HUES48 (cell line): ENCODE measurements at regions not wholly inside any gene's neighbourhood (a gene's known extent, or its start where the extent isn't known, plus 50 kb on each side); places are given as distances from the start of the nearest gene placed in this dataset.

Source experiments
- H3K27ac ChIP-seq: one replicate; pipeline ENCODE4 v1.7.0; 2013; ENCODE audit warnings: low read depth, low read length, inconsistent platforms
- H3K27me3 ChIP-seq: 2 replicates; pipeline ENCODE4 v1.6.1; 2013; ENCODE audit warnings: mild to moderate bottlenecking, low read length; ENCODE audit not compliant: control insufficient read depth, insufficient read depth
- H3K36me3 ChIP-seq: 2 replicates; pipeline ENCODE4 v1.6.1; 2013; ENCODE audit warnings: low read length; ENCODE audit not compliant: control insufficient read depth, insufficient read depth
- H3K4me1 ChIP-seq: 2 replicates; pipeline ENCODE4 v1.6.1; 2013; ENCODE audit warnings: mild to moderate bottlenecking, low read length; ENCODE audit not compliant: control insufficient read depth, insufficient read depth
- H3K4me3 ChIP-seq: 2 replicates; pipeline ENCODE4 v1.5.1; 2013; ENCODE audit warnings: mild to moderate bottlenecking, low read depth, low read length
- H3K9ac ChIP-seq: 2 replicates; pipeline ENCODE4 v1.6.1; 2013; ENCODE audit warnings: mild to moderate bottlenecking, low read depth, low read length, moderate library complexity
- H3K9me3 ChIP-seq: 2 replicates; pipeline ENCODE4 v1.6.1; 2013; ENCODE audit warnings: low read length; ENCODE audit not compliant: control insufficient read depth, insufficient read depth

DNA sequence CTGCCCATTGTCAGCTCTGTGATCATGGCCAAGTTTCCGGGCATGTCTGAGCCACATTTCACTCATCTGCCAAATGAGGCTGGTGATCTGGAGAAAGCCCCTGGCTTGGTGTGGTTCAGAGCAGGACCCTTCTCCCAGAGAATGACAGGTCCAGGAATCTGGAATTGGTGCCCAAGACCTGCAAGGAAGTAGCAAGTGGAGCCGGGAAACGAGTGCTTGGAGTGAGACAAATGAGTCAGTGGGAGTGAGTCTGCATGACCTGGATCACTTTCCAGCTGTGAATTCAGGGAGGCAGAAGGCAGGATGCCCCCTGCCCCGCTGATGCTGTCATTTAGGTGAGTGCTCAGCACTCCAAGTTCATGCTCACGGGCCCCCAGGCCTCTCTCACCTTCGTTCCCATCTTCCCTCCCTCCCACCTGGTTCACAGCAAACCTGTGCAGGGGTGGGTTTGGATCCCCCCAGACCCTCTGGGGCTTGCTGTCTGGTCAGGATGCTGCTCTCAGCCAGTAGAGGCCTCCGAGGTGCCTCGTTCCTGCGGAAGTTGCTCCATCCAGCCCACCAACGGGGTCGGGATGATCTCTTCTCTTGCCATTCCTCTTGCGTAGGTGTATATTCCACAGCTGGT lies 104.4 kb downstream of the INHBB start:
- Histone ChIP-seq H3K4me1 (no peaks in the 10 kb centered on the region), H3K36me3 (no peaks in the 10 kb centered on the region), H3K27ac (no peak overlapping the region), H3K9ac (no peak overlapping the region), H3K9me3 (no peaks in the 10 kb centered on the region), H3K27me3 (peaks cover 65% of the 10 kb centered on the region), H3K4me3 (no peak overlapping the region)

DNA sequence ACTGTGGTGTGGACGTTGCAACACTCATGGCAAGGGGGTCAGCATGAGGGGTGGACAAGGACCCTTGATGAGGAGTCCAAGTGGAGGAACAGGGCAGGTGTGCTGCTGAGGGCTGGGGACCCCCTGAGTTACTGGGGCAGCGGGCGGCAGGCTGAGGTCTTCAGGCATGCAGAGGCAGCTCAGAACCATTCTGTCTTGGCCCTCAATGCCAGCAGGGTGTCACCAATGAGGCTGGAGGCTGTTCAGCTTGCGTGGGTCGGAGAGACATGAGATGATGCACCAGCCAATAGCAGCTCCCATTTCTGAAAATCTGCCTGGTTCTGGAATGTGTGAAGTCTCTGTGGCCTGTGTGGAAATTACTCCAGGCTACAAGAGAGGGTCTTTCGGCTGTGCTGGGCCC lies 105.4 kb downstream of the INHBB start:
- H3K9ac ChIP-seq, result no peak overlapping the region
- H3K36me3 ChIP-seq, result no peaks in the 10 kb centered on the region
- no peak overlapping the region for H3K4me3 ChIP-seq
- no peak overlapping the region for H3K27ac ChIP-seq
- H3K27me3 ChIP-seq, result peaks cover 67% of the 10 kb centered on the region
- H3K4me1 ChIP-seq, result no peaks in the 10 kb centered on the region
- no peaks in the 10 kb centered on the region for H3K9me3 ChIP-seq

DNA sequence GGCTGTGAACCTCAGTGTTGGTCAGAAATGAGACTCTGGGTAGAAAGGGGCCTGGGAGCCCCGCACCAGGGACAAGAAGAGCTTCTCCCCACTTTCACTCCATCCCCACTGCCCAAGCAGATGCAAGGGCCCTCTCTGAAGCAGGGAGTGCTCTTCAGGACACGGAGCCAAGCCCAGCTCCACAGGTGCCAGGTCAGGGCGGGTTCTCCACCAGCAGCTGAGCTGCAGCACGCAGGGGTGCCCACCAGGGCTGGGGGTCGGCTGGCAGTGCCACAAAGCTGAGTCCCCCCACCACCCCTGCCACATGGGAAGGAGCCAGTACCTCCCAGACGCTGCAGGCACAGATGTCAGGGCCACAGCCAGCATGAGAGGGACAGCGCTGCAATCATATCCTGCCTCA lies 106.2 kb downstream of the INHBB start:
- no peaks in the 10 kb centered on the region for H3K36me3 ChIP-seq
- H3K4me3 ChIP-seq, result no peak overlapping the region
- peaks cover 67% of the 10 kb centered on the region for H3K27me3 ChIP-seq
- H3K27ac ChIP-seq, result no peak overlapping the region
- H3K4me1 ChIP-seq, result no peaks in the 10 kb centered on the region
- H3K9me3 ChIP-seq, result no peaks in the 10 kb centered on the region
- H3K9ac ChIP-seq, result no peak overlapping the region

DNA sequence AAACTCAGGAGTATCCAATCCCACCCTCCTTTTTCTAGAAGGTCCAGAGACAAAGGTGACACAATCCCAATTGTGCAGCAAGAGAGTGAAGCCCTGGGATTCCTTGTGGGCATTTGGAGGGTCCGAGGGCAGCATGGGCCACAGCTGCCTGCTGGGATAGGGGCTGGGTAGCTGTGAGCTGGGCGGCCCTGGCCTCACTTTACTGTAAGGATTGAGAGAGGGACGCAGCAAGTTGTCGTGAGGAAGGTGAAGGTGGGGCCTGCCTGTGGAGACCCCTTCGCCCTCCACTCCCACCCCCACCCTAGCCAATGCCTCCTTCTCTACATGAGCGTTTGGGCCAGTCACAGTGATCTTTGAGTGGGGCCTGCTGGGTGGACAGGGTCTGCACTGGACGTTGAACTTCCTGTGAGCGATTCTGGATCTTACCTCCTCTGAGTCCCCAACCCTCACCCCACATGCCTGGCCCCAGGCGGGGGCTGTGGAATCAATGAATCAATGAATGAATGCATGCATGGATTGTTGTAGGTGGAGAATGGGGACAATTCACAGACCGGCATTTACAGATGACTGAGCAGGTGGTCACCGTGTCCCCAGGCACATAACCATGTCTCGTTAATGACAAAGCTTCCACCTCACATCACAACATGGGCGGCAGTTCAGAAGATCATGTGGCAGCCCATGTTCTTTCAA lies 107.2 kb downstream of the INHBB start:
- Histone ChIP-seq H3K4me1 (no peaks in the 10 kb centered on the region), H3K4me3 (no peak overlapping the region), H3K9me3 (no peaks in the 10 kb centered on the region), H3K27me3 (peaks cover 69% of the 10 kb centered on the region), H3K27ac (no peak overlapping the region), H3K9ac (no peak overlapping the region), H3K36me3 (no peaks in the 10 kb centered on the region)

DNA sequence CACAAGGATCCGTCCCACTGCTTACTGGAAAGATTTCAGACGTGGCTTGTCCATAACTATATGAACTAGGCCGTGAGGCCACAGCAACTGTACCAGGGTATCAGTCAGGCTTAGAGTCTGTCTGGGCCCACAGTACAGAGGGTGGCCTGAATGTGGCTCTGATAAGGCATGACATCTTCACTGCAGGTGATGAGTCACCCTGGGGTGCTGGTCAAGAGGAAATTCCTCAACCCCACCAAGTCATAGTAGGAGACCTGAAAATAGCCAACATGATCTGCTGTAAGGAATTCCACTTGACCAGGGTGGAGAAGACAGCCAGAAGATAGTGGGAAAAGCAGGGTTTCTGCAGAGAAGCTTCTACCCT lies 107.7 kb downstream of the INHBB start:
- Histone ChIP-seq H3K4me1 (no peaks in the 10 kb centered on the region), H3K36me3 (no peaks in the 10 kb centered on the region), H3K4me3 (no peak overlapping the region), H3K9ac (no peak overlapping the region), H3K9me3 (no peaks in the 10 kb centered on the region), H3K27ac (no peak overlapping the region), H3K27me3 (peaks cover 73% of the 10 kb centered on the region)

DNA sequence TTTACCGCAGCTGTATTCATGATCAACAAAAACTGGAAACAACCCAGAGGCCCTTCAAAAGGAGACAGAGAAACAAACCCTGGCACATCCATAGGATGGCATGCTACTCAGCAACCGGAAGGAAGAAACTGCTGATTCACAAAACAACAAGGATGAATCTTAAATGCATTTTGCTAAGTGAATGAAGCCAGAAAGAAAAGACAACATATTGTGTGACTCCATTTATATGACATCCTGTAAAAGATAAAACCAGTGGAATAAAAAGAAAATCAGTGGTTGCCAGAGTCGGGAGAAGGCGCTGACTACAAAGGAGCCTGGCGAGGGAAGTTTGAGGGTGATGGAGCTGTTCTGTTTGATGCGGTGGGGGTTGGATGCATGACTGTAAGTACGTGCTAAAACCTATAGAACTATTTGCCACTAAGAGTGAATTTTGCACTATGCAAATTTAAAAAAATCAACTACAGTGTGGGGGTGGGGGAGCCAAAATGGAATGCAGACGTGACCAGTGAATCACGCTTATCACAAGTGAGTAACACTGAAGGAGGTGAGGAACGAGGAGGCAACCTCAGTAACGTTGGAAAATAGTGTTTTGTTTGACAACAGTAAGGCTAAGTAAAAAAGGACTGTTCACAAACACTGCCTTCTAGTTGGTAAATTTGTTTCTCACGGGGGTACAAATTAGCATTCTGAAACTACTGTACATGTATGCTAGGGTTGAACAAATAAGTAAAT lies 108.9 kb downstream of the INHBB start:
- Histone ChIP-seq H3K27ac (no peak overlapping the region), H3K27me3 (peaks cover 72% of the 10 kb centered on the region), H3K9me3 (no peaks in the 10 kb centered on the region), H3K36me3 (no peaks in the 10 kb centered on the region), H3K9ac (no peak overlapping the region), H3K4me1 (no peaks in the 10 kb centered on the region), H3K4me3 (no peak overlapping the region)

DNA sequence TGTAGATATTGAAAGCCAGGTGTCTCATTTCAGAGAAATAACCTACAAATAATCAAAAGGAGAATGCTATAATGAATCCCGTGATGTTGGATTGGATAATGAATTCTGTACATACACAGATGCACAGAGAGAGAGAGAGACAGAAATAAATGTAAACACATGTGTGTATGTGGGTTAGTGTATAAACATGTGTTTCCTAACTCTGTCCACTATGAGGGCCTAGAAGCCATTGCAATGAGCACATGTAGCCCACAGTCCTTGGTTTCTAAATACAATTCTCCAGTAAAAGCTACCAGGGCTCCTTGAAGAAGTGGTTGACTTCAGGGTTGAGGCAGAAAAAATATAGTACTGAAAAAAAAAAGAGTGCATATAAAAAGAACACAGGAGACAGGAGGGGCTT lies 109.5 kb downstream of the INHBB start:
- no peaks in the 10 kb centered on the region for H3K4me1 ChIP-seq
- no peak overlapping the region for H3K27ac ChIP-seq
- peaks cover 72% of the 10 kb centered on the region for H3K27me3 ChIP-seq
- no peak overlapping the region for H3K9ac ChIP-seq
- H3K36me3 ChIP-seq, result no peaks in the 10 kb centered on the region
- no peak overlapping the region for H3K4me3 ChIP-seq
- no peaks in the 10 kb centered on the region for H3K9me3 ChIP-seq

DNA sequence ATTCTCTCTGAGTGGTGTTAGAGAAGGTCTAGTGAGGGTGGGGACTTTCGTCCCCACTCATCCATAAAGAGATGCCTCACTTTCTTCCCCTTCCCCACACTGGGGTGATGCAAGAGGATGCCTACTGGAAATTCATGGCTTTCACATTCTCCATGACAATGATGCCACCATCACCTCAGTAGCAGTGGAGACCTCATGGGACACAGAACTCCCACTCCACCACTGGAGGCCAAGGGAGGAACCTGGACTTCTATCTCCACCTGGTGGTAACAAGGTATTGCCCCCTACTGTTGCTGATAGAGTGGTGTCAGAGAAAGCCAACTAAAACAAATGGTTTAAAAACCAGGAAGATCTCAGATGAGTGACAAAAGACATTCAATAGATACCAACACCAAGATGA lies 110.9 kb downstream of the INHBB start:
- Histone ChIP-seq H3K27me3 (peaks cover 80% of the 10 kb centered on the region), H3K9ac (no peak overlapping the region), H3K4me3 (no peak overlapping the region), H3K27ac (no peak overlapping the region), H3K36me3 (no peaks in the 10 kb centered on the region), H3K9me3 (no peaks in the 10 kb centered on the region), H3K4me1 (no peaks in the 10 kb centered on the region)

DNA sequence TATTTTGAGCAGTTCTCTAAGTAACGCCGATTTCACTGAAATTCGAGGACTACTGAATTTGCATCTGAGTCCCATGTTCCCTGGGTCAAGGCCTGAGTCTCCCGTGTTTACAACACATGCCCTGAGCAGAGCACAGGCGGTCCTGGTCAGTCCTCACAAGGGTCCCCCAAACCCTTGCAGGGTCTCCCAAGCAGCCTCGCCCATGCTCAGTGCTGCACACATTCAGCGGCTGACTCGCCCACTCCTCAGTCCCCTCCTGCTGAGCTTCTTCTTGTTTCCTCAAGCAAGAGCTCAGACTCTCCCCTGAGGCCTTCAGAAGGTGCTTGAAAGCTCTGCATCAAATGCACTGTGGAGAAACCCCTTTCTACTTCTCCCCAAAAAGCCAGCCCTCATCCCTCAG lies 114.6 kb downstream of the INHBB start:
- Histone ChIP-seq H3K27me3 (peaks cover 81% of the 10 kb centered on the region), H3K9ac (no peak overlapping the region), H3K36me3 (no peaks in the 10 kb centered on the region), H3K9me3 (no peaks in the 10 kb centered on the region), H3K4me3 (no peak overlapping the region), H3K4me1 (peaks cover 2% of the 10 kb centered on the region; the same call in 1 of the 2 replicates), H3K27ac (no peak overlapping the region)

DNA sequence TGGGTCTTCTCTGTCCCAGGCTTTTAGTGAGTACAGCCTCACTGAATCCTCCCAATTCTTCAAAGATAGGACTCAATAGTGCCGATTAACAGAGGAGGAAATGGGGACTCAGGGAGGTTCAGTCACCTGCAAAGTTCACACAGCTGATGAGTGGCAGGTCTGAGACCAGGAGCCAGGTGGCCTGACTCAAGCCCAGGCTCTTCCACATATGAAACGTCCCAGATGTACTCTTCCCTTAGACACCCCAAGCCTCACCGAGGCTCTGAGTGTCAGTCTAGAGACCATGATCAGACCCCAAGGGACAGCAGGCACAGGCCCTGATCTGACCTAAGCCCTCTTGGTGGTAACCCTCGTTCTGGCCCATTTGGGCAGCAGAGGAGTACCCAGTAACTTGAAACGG lies 115.2 kb downstream of the INHBB start:
- Histone ChIP-seq H3K9ac (no peak overlapping the region), H3K4me1 (peaks cover 5% of the 10 kb centered on the region; the same call in 1 of the 2 replicates), H3K27me3 (peaks cover 85% of the 10 kb centered on the region), H3K9me3 (no peaks in the 10 kb centered on the region), H3K4me3 (no peak overlapping the region), H3K27ac (no peak overlapping the region), H3K36me3 (no peaks in the 10 kb centered on the region)
